H9 (cell line): ENCODE measurements at regions not wholly inside any gene's neighbourhood (a gene's known extent, or its start where the extent isn't known, plus 50 kb on each side); places are given as distances from the start of the nearest gene placed in this dataset.

Source experiments
- DNase-seq: peaks from one replicate; pipeline ENCODE4 v3.0.0-alpha.2; 2017
- H2AFZ ChIP-seq: one replicate; pipeline ENCODE4 v1.6.1; 2013; ENCODE audit warnings: mild to moderate bottlenecking, low read length, control low read depth, moderate library complexity
- H2AK5ac ChIP-seq: 2 replicates; pipeline ENCODE4 v1.6.1; 2013; ENCODE audit warnings: low read length, control low read depth, mixed read lengths; ENCODE audit not compliant: insufficient read length
- H2BK120ac ChIP-seq: one replicate; pipeline ENCODE4 v1.6.1; 2013; ENCODE audit warnings: low read depth, mild to moderate bottlenecking, low read length, control low read depth, inconsistent platforms; ENCODE audit not compliant: poor library complexity, severe bottlenecking
- H2BK12ac ChIP-seq: 2 replicates; pipeline ENCODE4 v1.6.1; 2013; ENCODE audit warnings: low read length, control low read depth, mixed read lengths, low read depth; ENCODE audit not compliant: insufficient read length
- H2BK15ac ChIP-seq: 2 replicates; pipeline ENCODE4 v1.6.1; 2013; ENCODE audit warnings: low read depth, low read length, control low read depth
- H2BK20ac ChIP-seq: one replicate; pipeline ENCODE4 v1.6.1; 2013; ENCODE audit warnings: low read depth, mild to moderate bottlenecking, low read length, control low read depth, inconsistent platforms; ENCODE audit not compliant: poor library complexity, severe bottlenecking
- H2BK5ac ChIP-seq: 2 replicates; pipeline ENCODE4 v1.6.1; 2013; ENCODE audit warnings: low read length, control low read depth, mixed read lengths; ENCODE audit not compliant: insufficient read length
- H3K14ac ChIP-seq: 2 replicates; pipeline ENCODE4 v1.6.1; 2013; ENCODE audit warnings: low read length, control low read depth; ENCODE audit not compliant: insufficient read depth
- H3K18ac ChIP-seq: 2 replicates; pipeline ENCODE4 v1.6.1; 2013; ENCODE audit warnings: low read depth, mild to moderate bottlenecking, mixed read lengths, low read length, control low read depth; ENCODE audit not compliant: insufficient read length
- H3K23ac ChIP-seq: 2 replicates; pipeline ENCODE4 v1.6.1; 2013; ENCODE audit warnings: low read length, control low read depth, mixed read lengths, low read depth; ENCODE audit not compliant: insufficient read length
- H3K23me2 ChIP-seq: 2 replicates; pipeline ENCODE4 v1.6.1; 2013; ENCODE audit warnings: low read depth, mild to moderate bottlenecking, mixed read lengths, low read length, control low read depth; ENCODE audit not compliant: insufficient read length, poor library complexity, severe bottlenecking
- H3K27ac ChIP-seq: 2 replicates; pipeline ENCODE4 v1.5.1; 2013; ENCODE audit warnings: low read length, control low read depth, mixed read lengths, low read depth; ENCODE audit not compliant: insufficient read length
- H3K27me3 ChIP-seq: 2 replicates; pipeline ENCODE4 v1.6.1; 2013; ENCODE audit warnings: low read length, control low read depth, inconsistent platforms; ENCODE audit not compliant: insufficient read depth
- H3K4ac ChIP-seq: 2 replicates; pipeline ENCODE4 v1.6.1; 2013; ENCODE audit warnings: low read depth, mild to moderate bottlenecking, control low read depth, inconsistent platforms, low read length, moderate library complexity
- H3K4me1 ChIP-seq: 2 replicates; pipeline ENCODE4 v1.6.1; 2013; ENCODE audit warnings: low read length, control low read depth, inconsistent platforms; ENCODE audit not compliant: insufficient read depth
- H3K4me2 ChIP-seq: 2 replicates; pipeline ENCODE4 v1.6.1; 2013; ENCODE audit warnings: low read length, control low read depth, mixed read lengths; ENCODE audit not compliant: insufficient read length, insufficient read depth
- H3K56ac ChIP-seq: 2 replicates; pipeline ENCODE4 v1.6.1; 2013; ENCODE audit warnings: low read depth, mild to moderate bottlenecking, mixed read lengths, low read length, control low read depth; ENCODE audit not compliant: insufficient read length
- H3K79me1 ChIP-seq: 2 replicates; pipeline ENCODE4 v1.6.1; 2013; ENCODE audit warnings: low read depth, mild to moderate bottlenecking, moderate library complexity, low read length, control low read depth, inconsistent platforms; ENCODE audit not compliant: insufficient read depth, poor library complexity, severe bottlenecking
- H3K79me2 ChIP-seq: 2 replicates; pipeline ENCODE4 v1.6.1; 2013; ENCODE audit warnings: low read length, control low read depth, inconsistent platforms; ENCODE audit not compliant: insufficient read depth
- H3K9ac ChIP-seq: 2 replicates; pipeline ENCODE4 v1.6.1; 2013; ENCODE audit warnings: low read length, control low read depth, mixed read lengths; ENCODE audit not compliant: insufficient read length; ENCODE audit errors: extremely low read depth
- H3K9me3 ChIP-seq: one replicate; pipeline ENCODE4 v1.6.1; 2013; ENCODE audit warnings: low read depth, low read length, inconsistent platforms; ENCODE audit not compliant: control insufficient read depth
- H3T11ph ChIP-seq: one replicate; pipeline ENCODE4 v1.6.1; 2013; ENCODE audit warnings: mild to moderate bottlenecking, low read length, control low read depth, inconsistent platforms
- H4K20me1 ChIP-seq: one replicate; pipeline ENCODE4 v1.6.1; 2013; ENCODE audit not compliant: control insufficient read depth, insufficient read length, insufficient read depth
- H4K5ac ChIP-seq: 2 replicates; pipeline ENCODE4 v1.6.1; 2013; ENCODE audit warnings: low read depth, mild to moderate bottlenecking, mixed read lengths, low read length, control low read depth; ENCODE audit not compliant: insufficient read length
- H4K8ac ChIP-seq: replicated peaks from 2 replicates; pipeline ENCODE4 v1.6.1; 2013; ENCODE audit warnings: low read length, control low read depth, mixed read lengths, low read depth; ENCODE audit not compliant: insufficient read length
- H4K91ac ChIP-seq: 2 replicates; pipeline ENCODE4 v1.6.1; 2013; ENCODE audit warnings: low read depth, mild to moderate bottlenecking, moderate library complexity, mixed read lengths, low read length, control low read depth; ENCODE audit not compliant: insufficient read length
- H3K27ac Mint-ChIP-seq, 3 experiments: 2 replicates in 2 of 3; 3 replicates in 1 of 3; pipeline ENCODE4 v1.8.0; 2020 to 2021; ENCODE audit warnings: mixed read lengths in 3 of 3, mild to moderate bottlenecking in 1 of 3, moderate library complexity in 1 of 3
- H3K27me3 Mint-ChIP-seq: 2 replicates; pipeline ENCODE4 v1.8.0; 2021; ENCODE audit warnings: low read depth, mild to moderate bottlenecking, moderate library complexity, mixed read lengths
- H3K36me3 Mint-ChIP-seq, 3 experiments: 2 replicates in 2 of 3; 3 replicates in 1 of 3; pipeline ENCODE4 v1.8.0; 2020 to 2021; ENCODE audit warnings: low read depth in 3 of 3, mixed read lengths in 3 of 3; ENCODE audit not compliant: insufficient read depth in 1 of 3
- H3K4me1 Mint-ChIP-seq, 2 experiments: 2 replicates each; pipeline ENCODE4 v1.8.0; 2020; ENCODE audit warnings: mixed read lengths in 2 of 2
- H3K4me3 Mint-ChIP-seq, 2 experiments: 2 replicates in 1 of 2; 3 replicates in 1 of 2; pipeline ENCODE4 v1.8.0; 2020 to 2021; ENCODE audit warnings: mild to moderate bottlenecking in 2 of 2, mixed read lengths in 2 of 2, moderate library complexity in 1 of 2
- H3K9me3 Mint-ChIP-seq, 2 experiments: 2 replicates in 1 of 2; 3 replicates in 1 of 2; pipeline ENCODE4 v1.8.0; 2020; ENCODE audit warnings: mild to moderate bottlenecking in 2 of 2, mixed read lengths in 2 of 2, moderate library complexity in 1 of 2
- WGBS: extraction: QIAGEN DNeasy Blood & Tissue Kit; methylation state at CpG from one replicate; pipeline ENCODE4 v1.1.7; 2013; ENCODE audit warnings: missing lambda C conversion rate, low lambda C conversion rate, mixed read lengths; ENCODE audit not compliant: insufficient read length; ENCODE audit errors: extremely low coverage; 5-methylcytosine and 5-hydroxymethylcytosine counted together
- TF ChIP-seq, protein P1 (sequence below): fragments of 200-600 bp; sonication (generic); conservative IDR thresholded peaks from 3 replicates; pipeline ENCODE4 v1.8.0; 2021; ENCODE audit warnings: antibody characterized with exemption, mild to moderate bottlenecking

DNA sequence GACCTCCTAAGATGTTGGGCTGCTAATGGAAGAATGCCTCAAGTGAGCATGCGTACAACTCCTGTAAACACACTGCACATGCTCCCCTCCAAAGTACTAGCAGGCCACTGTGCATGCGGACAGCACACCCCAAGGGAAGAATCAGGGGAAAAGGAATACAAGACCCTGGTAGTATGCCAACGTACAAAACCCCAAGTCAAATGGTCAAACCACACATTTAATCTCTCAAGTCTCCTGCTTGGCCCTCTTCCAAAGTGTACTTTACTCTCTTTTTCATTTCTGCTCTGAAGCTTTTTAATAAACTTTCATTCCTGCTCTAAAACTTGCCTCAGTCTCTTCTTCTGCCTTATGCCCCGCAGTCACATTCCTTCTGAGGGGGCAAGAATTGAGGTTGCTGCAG is 466.4 kb downstream of the DMRTA1 start:
- Histone ChIP-seq H3K9me3 (no peaks in the 10 kb centered on the region), H2BK15ac (no peak overlapping the region), H3K27ac (no peak overlapping the region), H3K79me2 (no peaks in the 10 kb centered on the region), H2BK12ac (no peak overlapping the region), H2AFZ (no peak overlapping the region), H3K4ac (no peak overlapping the region), H3K23me2 (no peaks in the 10 kb centered on the region), H3K18ac (no peak overlapping the region), H4K5ac (no peak overlapping the region), H4K20me1 (no peaks in the 10 kb centered on the region), H3K9ac (no peak overlapping the region), H4K8ac (no peak overlapping the region), H2AK5ac (no peak overlapping the region), H3K56ac (no peak overlapping the region), H3K79me1 (no peaks in the 10 kb centered on the region), H3K23ac (no peak overlapping the region), H3K27me3 (no peaks in the 10 kb centered on the region), H2BK20ac (no peak overlapping the region), H3K14ac (no peak overlapping the region), H3K4me2 (no peak overlapping the region), H3K4me1 (peaks cover 2% of the 10 kb centered on the region; the same call in 1 of the 2 replicates), H2BK5ac (no peak overlapping the region), H3T11ph (no peak overlapping the region), H4K91ac (no peak overlapping the region), H2BK120ac (no peak overlapping the region)
- no peak overlapping the region for H3K4me3 Mint-ChIP-seq
- TF ChIP-seq, protein P1, sequence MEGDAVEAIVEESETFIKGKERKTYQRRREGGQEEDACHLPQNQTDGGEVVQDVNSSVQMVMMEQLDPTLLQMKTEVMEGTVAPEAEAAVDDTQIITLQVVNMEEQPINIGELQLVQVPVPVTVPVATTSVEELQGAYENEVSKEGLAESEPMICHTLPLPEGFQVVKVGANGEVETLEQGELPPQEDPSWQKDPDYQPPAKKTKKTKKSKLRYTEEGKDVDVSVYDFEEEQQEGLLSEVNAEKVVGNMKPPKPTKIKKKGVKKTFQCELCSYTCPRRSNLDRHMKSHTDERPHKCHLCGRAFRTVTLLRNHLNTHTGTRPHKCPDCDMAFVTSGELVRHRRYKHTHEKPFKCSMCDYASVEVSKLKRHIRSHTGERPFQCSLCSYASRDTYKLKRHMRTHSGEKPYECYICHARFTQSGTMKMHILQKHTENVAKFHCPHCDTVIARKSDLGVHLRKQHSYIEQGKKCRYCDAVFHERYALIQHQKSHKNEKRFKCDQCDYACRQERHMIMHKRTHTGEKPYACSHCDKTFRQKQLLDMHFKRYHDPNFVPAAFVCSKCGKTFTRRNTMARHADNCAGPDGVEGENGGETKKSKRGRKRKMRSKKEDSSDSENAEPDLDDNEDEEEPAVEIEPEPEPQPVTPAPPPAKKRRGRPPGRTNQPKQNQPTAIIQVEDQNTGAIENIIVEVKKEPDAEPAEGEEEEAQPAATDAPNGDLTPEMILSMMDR: no peak
- peaks cover 28 to 30% of the 10 kb centered on the region in 2 experiments for H3K4me1 Mint-ChIP-seq
- no peaks in the 10 kb centered on the region for H3K9me3 Mint-ChIP-seq
- no peaks in the 10 kb centered on the region for H3K27me3 Mint-ChIP-seq
- 0 out of 7 replicates have a peak overlapping the region, but pooled peaks of 1 of the 3 experiments have one; percentile 71 for H3K27ac Mint-ChIP-seq
- H3K36me3 Mint-ChIP-seq: no peaks in the 10 kb centered on the region
- DNase-seq: no peak
- WGBS: no CpG with 5 or more reads among the region's 4 CpGs
